HUES48 (cell line): ENCODE measurements at regions not wholly inside any gene's neighbourhood (a gene's known extent, or its start where the extent isn't known, plus 50 kb on each side); places are given as distances from the start of the nearest gene placed in this dataset.
"Not testable (repeated sequence)": the region's sequence is repeated elsewhere in the genome, so short reads cannot be mapped to it uniquely, and the experiment has no call there.

Experiments used
- H3K27ac ChIP-seq: one replicate; pipeline ENCODE4 v1.7.0; 2013; ENCODE audit warnings: low read depth, low read length, inconsistent platforms
- H3K27me3 ChIP-seq: 2 replicates; pipeline ENCODE4 v1.6.1; 2013; ENCODE audit warnings: mild to moderate bottlenecking, low read length; ENCODE audit not compliant: control insufficient read depth, insufficient read depth
- H3K36me3 ChIP-seq: 2 replicates; pipeline ENCODE4 v1.6.1; 2013; ENCODE audit warnings: low read length; ENCODE audit not compliant: control insufficient read depth, insufficient read depth
- H3K4me1 ChIP-seq: 2 replicates; pipeline ENCODE4 v1.6.1; 2013; ENCODE audit warnings: mild to moderate bottlenecking, low read length; ENCODE audit not compliant: control insufficient read depth, insufficient read depth
- H3K4me3 ChIP-seq: 2 replicates; pipeline ENCODE4 v1.5.1; 2013; ENCODE audit warnings: mild to moderate bottlenecking, low read depth, low read length
- H3K9ac ChIP-seq: 2 replicates; pipeline ENCODE4 v1.6.1; 2013; ENCODE audit warnings: mild to moderate bottlenecking, low read depth, low read length, moderate library complexity
- H3K9me3 ChIP-seq: 2 replicates; pipeline ENCODE4 v1.6.1; 2013; ENCODE audit warnings: low read length; ENCODE audit not compliant: control insufficient read depth, insufficient read depth

DNA sequence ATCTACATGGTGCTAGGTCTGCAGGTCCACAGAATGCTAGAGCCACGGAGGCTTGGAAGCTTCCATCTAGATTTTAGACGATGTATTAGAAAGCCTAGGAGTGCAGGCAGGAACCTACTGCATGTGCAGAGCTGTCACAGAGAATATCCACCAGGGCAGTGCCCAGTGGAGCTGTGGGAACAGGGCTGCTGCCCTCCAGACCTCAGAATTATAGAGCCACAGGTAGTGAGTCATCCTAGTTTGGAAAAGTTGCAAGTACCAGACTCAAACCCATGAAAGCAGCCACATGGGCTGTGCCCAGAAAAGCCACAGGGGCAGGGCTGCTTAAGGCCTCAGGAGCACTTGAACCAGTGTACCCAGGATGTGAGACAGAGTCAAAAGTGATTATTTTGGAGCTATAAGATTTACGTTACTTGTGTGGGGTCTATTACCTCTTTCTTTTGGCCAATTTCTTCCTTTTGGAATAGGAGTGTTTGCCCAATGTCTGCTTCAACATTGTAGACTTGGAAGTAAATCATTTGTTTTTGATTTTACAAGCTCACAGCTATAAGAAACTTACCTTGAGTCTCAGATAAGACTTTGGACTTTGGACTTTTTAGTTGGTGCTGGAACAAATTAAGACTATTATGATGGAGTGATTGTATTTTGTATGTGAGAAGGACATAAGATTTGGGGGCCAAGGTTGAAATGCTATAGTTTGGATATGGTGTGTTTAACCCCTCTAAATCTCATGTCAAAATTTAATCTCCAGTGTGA, 143.5 kb upstream of the CHRDL1 start:
- Histone ChIP-seq H3K4me1 (no peaks in the 10 kb centered on the region), H3K4me3 (no peak overlapping the region), H3K27me3 (peaks cover 30% of the 10 kb centered on the region), H3K9ac (no peak overlapping the region), H3K36me3 (no peaks in the 10 kb centered on the region), H3K27ac (no peak overlapping the region), H3K9me3 (no peaks in the 10 kb centered on the region)

DNA sequence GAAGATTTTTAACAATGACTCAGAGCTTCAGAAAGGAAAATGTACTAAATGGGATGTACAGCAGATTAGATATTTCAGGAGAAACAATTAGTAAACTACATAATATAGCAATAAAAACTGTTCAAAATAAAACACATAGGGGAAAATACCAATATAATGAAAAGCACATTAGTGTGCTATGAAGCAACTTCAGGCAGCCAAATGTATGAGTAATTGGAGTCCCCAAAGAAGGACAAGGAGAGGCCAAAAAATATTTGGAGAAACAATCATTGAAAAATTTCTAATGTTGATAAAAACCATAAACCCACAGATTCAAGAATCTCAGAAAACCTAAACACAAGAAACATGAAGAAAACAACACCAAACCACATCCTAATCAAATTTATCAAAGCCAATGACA, 129.3 kb upstream of the CHRDL1 start:
- no peak overlapping the region for H3K9ac ChIP-seq
- no peak overlapping the region for H3K27ac ChIP-seq
- H3K4me1 ChIP-seq, result no peaks in the 10 kb centered on the region
- no peaks in the 10 kb centered on the region for H3K9me3 ChIP-seq
- H3K4me3 ChIP-seq, result no peak overlapping the region
- peaks cover 4% of the 10 kb centered on the region; the same call in 1 of the 2 replicates for H3K27me3 ChIP-seq
- no peaks in the 10 kb centered on the region for H3K36me3 ChIP-seq

DNA sequence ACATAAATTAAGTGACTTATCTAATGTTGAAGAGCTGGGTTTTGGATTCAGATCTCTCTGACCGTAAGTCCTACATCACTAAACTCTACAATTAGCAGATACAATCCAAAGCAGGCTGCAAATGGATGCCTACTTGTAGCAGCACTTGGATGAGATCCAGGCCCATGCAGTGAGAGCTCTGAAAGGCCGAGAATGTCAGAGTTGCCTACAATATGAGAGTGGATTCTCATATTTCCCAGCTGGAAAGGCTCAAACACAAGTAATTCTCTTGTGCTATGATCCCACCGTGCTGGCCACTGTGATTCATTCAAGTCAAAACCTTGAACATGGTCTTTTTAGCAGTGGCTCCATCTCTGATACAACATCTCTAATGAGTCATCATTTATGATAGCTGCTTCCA, 125.4 kb upstream of the CHRDL1 start:
- Histone ChIP-seq H3K27me3 (peaks cover 7% of the 10 kb centered on the region), H3K9ac (no peak overlapping the region)

DNA sequence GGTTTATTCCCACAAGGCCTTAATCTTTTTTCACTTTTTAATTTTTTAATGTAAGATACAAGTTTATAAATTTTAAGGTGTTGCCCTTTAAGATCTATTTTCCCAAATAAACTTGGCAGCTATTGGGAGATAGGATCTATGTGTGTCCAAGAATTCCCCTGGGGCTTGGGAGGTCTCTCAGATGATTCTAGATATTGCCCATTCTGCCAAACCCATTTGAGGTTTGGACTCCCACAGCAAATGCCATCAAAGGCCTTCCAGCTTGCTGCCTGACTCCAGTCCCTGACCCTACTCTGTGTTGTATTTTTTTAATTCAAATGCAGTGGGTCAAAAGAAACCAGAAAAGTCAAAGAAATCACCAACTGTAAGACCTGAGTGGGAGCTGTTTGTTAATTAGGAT, 120.0 kb upstream of the CHRDL1 start:
- no peaks in the 10 kb centered on the region for H3K9me3 ChIP-seq
- H3K9ac ChIP-seq, result no peak overlapping the region
- no peak overlapping the region for H3K4me3 ChIP-seq
- peaks cover 15% of the 10 kb centered on the region for H3K27me3 ChIP-seq
- no peaks in the 10 kb centered on the region for H3K36me3 ChIP-seq
- no peaks in the 10 kb centered on the region; the same call in 1 of the 2 replicates for H3K4me1 ChIP-seq
- H3K27ac ChIP-seq, result no peak overlapping the region

More for the DNA sequence above, 125.4 kb upstream of the CHRDL1 start:
- H3K9me3 ChIP-seq, result no peaks in the 10 kb centered on the region
- H3K36me3 ChIP-seq, result no peaks in the 10 kb centered on the region
- no peak overlapping the region for H3K4me3 ChIP-seq
- H3K27ac ChIP-seq, result no peak overlapping the region
- no peaks in the 10 kb centered on the region for H3K4me1 ChIP-seq

- H3K9ac ChIP-seq, result no peak overlapping the region
- H3K4me3 ChIP-seq, result no peak overlapping the region
- no peaks in the 10 kb centered on the region for H3K36me3 ChIP-seq
- H3K9me3 ChIP-seq, result no peaks in the 10 kb centered on the region
- peaks cover 15% of the 10 kb centered on the region for H3K27me3 ChIP-seq
- no peak overlapping the region for H3K27ac ChIP-seq
- no peaks in the 10 kb centered on the region; the same call in 1 of the 2 replicates for H3K4me1 ChIP-seq
Measured at GRCh38 chrX:110915111-110915510, 119.5 kb upstream of the CHRDL1 start.

GRCh38 chrX:110914281-110914680, 118.7 kb upstream of the CHRDL1 start:
- no peak overlapping the region for H3K4me3 ChIP-seq
- H3K9me3 ChIP-seq, result no peaks in the 10 kb centered on the region
- no peaks in the 10 kb centered on the region for H3K36me3 ChIP-seq
- no peaks in the 10 kb centered on the region; the same call in 1 of the 2 replicates for H3K4me1 ChIP-seq
- H3K27me3 ChIP-seq, result peaks cover 15% of the 10 kb centered on the region
- no peak overlapping the region for H3K9ac ChIP-seq
- no peak overlapping the region for H3K27ac ChIP-seq

DNA sequence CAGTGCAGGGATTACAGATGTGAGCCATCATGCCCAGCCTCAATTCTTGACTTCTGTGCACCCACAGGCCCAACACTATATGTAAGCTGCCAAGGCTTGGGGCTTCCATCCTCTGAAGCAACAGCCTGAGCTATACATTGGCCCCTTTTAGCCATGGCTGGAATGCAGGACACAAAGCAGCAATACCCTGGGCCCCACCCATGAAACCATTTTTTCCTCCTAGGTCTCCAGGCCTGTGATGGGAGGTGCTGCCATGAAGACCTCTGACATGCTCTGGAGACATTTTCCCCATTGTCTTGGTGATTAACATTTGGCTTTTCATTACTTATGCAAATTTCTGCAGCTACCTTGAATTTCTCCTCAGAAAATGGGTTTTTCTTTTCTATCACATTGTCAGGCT, 109.1 kb upstream of the CHRDL1 start:
- peaks cover 19% of the 10 kb centered on the region for H3K9me3 ChIP-seq
- H3K36me3 ChIP-seq, H3K27ac ChIP-seq, H3K27me3 ChIP-seq, H3K4me3 ChIP-seq, H3K4me1 ChIP-seq, H3K9ac ChIP-seq: not testable (repeated sequence)

- H3K9ac ChIP-seq, result no peak overlapping the region
- H3K27ac ChIP-seq, result no peak overlapping the region
- peaks cover 3% of the 10 kb centered on the region; the same call in 1 of the 2 replicates for H3K27me3 ChIP-seq
- H3K4me3 ChIP-seq, result no peak overlapping the region
- H3K36me3 ChIP-seq, result no peaks in the 10 kb centered on the region
- peaks cover 3% of the 10 kb centered on the region; the same call in 1 of the 2 replicates for H3K9me3 ChIP-seq
- H3K4me1 ChIP-seq, result no peaks in the 10 kb centered on the region
Measured at GRCh38 chrX:110881971-110882370, 86.4 kb upstream of the CHRDL1 start.

DNA sequence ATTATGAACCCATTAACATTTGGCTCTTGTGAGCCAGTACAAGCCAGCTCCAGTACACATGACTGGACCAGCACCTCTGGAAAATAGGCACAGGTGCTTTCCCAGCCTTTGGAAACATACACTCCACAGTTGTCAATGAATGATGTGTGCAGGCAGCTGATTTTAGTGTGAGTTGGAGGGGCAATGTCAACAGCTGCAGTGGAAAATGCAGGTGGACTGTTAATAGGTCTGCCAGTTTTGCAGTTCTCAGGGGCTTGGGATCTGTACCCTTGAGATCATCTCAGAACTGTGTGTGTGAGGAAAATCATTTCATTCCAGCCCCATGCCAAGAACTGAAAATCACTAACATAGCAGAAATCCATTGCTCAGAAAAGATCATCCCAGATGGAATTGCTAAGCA, 81.7 kb upstream of the CHRDL1 start:
- no peaks in the 10 kb centered on the region for H3K27me3 ChIP-seq
- H3K36me3 ChIP-seq, result no peaks in the 10 kb centered on the region

GRCh38 chrX:110871839-110872238, 76.2 kb upstream of the CHRDL1 start:
- Histone ChIP-seq H3K9me3 (no peaks in the 10 kb centered on the region), H3K4me3 (no peak overlapping the region), H3K4me1 (no peaks in the 10 kb centered on the region), H3K9ac (no peak overlapping the region), H3K27ac (no peak overlapping the region), H3K27me3 (peaks cover 3% of the 10 kb centered on the region; the same call in 1 of the 2 replicates), H3K36me3 (no peaks in the 10 kb centered on the region)

More for the DNA sequence above, 81.7 kb upstream of the CHRDL1 start:
- no peak overlapping the region for H3K4me3 ChIP-seq
- no peak overlapping the region for H3K27ac ChIP-seq
- H3K9ac ChIP-seq, result no peak overlapping the region
- H3K9me3 ChIP-seq, result peaks cover 3% of the 10 kb centered on the region; the same call in 1 of the 2 replicates
- no peaks in the 10 kb centered on the region for H3K4me1 ChIP-seq

GRCh38 chrX:110866421-110866820, 70.8 kb upstream of the CHRDL1 start:
- H3K4me3 ChIP-seq, result no peak overlapping the region
- no peaks in the 10 kb centered on the region for H3K4me1 ChIP-seq
- H3K9ac ChIP-seq, result no peak overlapping the region
- H3K27me3 ChIP-seq, result peaks cover 10% of the 10 kb centered on the region; the same call in 1 of the 2 replicates
- no peaks in the 10 kb centered on the region for H3K36me3 ChIP-seq
- H3K9me3 ChIP-seq, result no peaks in the 10 kb centered on the region
- no peak overlapping the region for H3K27ac ChIP-seq
